Left lung (tissue), 4 donors: ENCODE measurements at regions not wholly inside any gene's neighbourhood (a gene's known extent, or its start where the extent isn't known, plus 50 kb on each side); places are given as distances from the start of the nearest gene placed in this dataset.

Experiments
- ATAC-seq: fragments of 200-7000 bp; cut with Tn5 transposase; one replicate; pipeline ENCODE4 v1.9.1; 2020; ENCODE audit warnings: moderate library complexity
- DNase-seq, 4 donors: peaks; one replicate each; pipeline ENCODE4 v3.0.0-alpha.2; 2013 to 2020
- H3K27ac ChIP-seq, 2 donors: fragments of 200-600 bp; sonication (generic) in 1 of 2; one replicate each; pipeline versions ENCODE4 v1.5.0 to v1.8.0; 2020 to 2021
- H3K27me3 ChIP-seq, 2 donors: fragments of 200-600 bp; sonication (generic) in 1 of 2; one replicate each; pipeline versions ENCODE4 v1.5.0 to v1.8.0; 2020 to 2021
- H3K36me3 ChIP-seq, 2 donors: fragments of 200-600 bp; sonication (generic) in 1 of 2; one replicate each; pipeline versions ENCODE4 v1.5.0 to v1.8.0; 2020 to 2021
- H3K4me1 ChIP-seq, 2 donors: fragments of 200-600 bp; one replicate each; pipeline ENCODE4 v1.8.0; 2021
- H3K4me3 ChIP-seq, 2 donors: fragments of 200-600 bp; sonication (generic) in 1 of 2; one replicate each; pipeline versions ENCODE4 v1.5.0 to v1.8.0; 2020 to 2021; ENCODE audit warnings: mild to moderate bottlenecking in 1 of 2
- H3K9me3 ChIP-seq, 2 donors: fragments of 200-600 bp; sonication (generic) in 1 of 2; one replicate each; pipeline versions ENCODE4 v1.5.0 to v1.8.0; 2020 to 2021
- CTCF ChIP-seq, 2 donors: fragments of 200-600 bp; sonication (generic) in 1 of 2; IDR thresholded peaks; one replicate each; pipeline versions ENCODE4 v1.5.0 to v1.8.0; 2021; ENCODE audit warnings: antibody characterized with exemption in 2 of 2
- intact Hi-C, 2 donors: fragments of 100-400 bp; cut with DNase I; formaldehyde crosslinking; loops; one replicate each; pipeline versions ENCODE4 v1.11.2 to v1.14.2; 2022
- donor health status: DM: no; HTN: yes; CAD: no.
- donor health status: DM: no; HTN: no; CAD: no.

GRCh38 chr6:147675281-147675680 is 166.8 kb downstream of the SAMD5 start:
- H3K4me3 ChIP-seq = no peak overlapping the region
- intact Hi-C loops = no loop called here

GRCh38 chr6:147676495-147677199 is 168.2 kb downstream of the SAMD5 start:
- Histone ChIP-seq H3K27me3 (no peaks in the 10 kb centered on the region), H3K27ac (no peak overlapping the region), H3K9me3 (no peaks in the 10 kb centered on the region), H3K4me1 (no peaks in the 10 kb centered on the region), H3K36me3 (no peaks in the 10 kb centered on the region), H3K4me3 (no peak overlapping the region)
- DNase-seq = no peak
- ATAC-seq = no peak
- no peak for TF ChIP-seq CTCF (IDR thresholded peaks at IDR 0.05)
- intact Hi-C loops = no loop called here

More at GRCh38 chr6:147675281-147675680, 166.8 kb downstream of the SAMD5 start:
- DNase-seq (no peak), ATAC-seq (no peak)
- H3K27ac ChIP-seq = no peak overlapping the region
- H3K27me3 ChIP-seq = no peaks in the 10 kb centered on the region
- no peaks in the 10 kb centered on the region for H3K4me1 ChIP-seq
- TF ChIP-seq CTCF (IDR thresholded peaks at IDR 0.05) = no peak
- peaks cover 0 to 2% of the 10 kb centered on the region in 2 donors for H3K9me3 ChIP-seq
- H3K36me3 ChIP-seq = no peaks in the 10 kb centered on the region

GRCh38 chr6:147677647-147678046 is 169.2 kb downstream of the SAMD5 start:
- H3K27ac ChIP-seq = no peak overlapping the region
- ATAC-seq (no peak), DNase-seq (no peak)
- H3K4me1 ChIP-seq = no peaks in the 10 kb centered on the region
- no peak overlapping the region for H3K4me3 ChIP-seq
- H3K36me3 ChIP-seq = no peaks in the 10 kb centered on the region
- intact Hi-C loops = no loop called here
- H3K27me3 ChIP-seq = no peaks in the 10 kb centered on the region
- no peak for TF ChIP-seq CTCF (IDR thresholded peaks at IDR 0.05)
- no peaks in the 10 kb centered on the region for H3K9me3 ChIP-seq

GRCh38 chr6:147678253-147678652 is 169.8 kb downstream of the SAMD5 start:
- ATAC-seq (no peak), DNase-seq (no peak)
- Histone ChIP-seq H3K27ac (no peak overlapping the region), H3K4me1 (no peaks in the 10 kb centered on the region), H3K4me3 (no peak overlapping the region), H3K9me3 (no peaks in the 10 kb centered on the region), H3K36me3 (no peaks in the 10 kb centered on the region), H3K27me3 (no peaks in the 10 kb centered on the region)
- intact Hi-C loops = no loop called here
- TF ChIP-seq CTCF (IDR thresholded peaks at IDR 0.05) = no peak

- Histone ChIP-seq H3K4me1 (no peaks in the 10 kb centered on the region), H3K4me3 (no peak overlapping the region), H3K27ac (no peak overlapping the region), H3K36me3 (no peaks in the 10 kb centered on the region), H3K27me3 (no peaks in the 10 kb centered on the region), H3K9me3 (peaks cover 0 to 2% of the 10 kb centered on the region in 2 donors)
- intact Hi-C loops = no loop called here
- TF ChIP-seq CTCF (IDR thresholded peaks at IDR 0.05) = no peak
- ATAC-seq (no peak), DNase-seq (peak in 2 of 4 donors; percentile 24 to 47)
Measured at GRCh38 chr6:147684906-147685305, 176.4 kb downstream of the SAMD5 start.
